NCI-H345 (cell line): ENCODE measurements at regions not wholly inside any gene's neighbourhood (a gene's known extent, or its start where the extent isn't known, plus 50 kb on each side); places are given as distances from the start of the nearest gene placed in this dataset.
"Not testable (repeated sequence)": the region's sequence is repeated elsewhere in the genome, so short reads cannot be mapped to it uniquely, and the experiment has no call there.

Source experiments
- DNase-seq: peaks from one replicate; lab custom pipeline; 2025; lab: John Stamatoyannopoulos, UW

DNA sequence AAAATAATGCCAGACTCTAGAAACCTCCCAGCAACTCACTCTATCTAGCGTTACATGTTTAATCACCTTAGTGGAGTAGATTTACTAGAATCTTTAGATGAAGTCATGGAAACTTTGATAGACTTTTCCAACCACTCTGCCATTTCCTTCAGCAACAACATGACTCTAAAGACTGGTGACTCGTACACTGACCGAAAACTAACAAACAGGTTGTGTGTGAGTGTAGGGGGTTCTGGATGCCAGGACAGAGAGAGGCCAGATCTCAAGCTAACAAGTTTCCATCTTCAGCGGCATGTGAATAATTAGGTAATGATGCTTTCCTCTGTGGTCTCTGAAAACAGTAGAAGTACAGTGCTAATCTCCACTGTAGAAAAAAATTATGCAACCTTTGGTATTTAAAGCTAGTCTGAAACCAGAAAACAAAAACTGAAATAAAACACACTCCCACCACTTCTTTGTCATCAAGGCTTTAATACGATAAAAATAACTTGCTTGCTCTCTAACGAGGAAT, 286.4 kb downstream of the PRDM5 start:
- DNase-seq, result no peak

DNA sequence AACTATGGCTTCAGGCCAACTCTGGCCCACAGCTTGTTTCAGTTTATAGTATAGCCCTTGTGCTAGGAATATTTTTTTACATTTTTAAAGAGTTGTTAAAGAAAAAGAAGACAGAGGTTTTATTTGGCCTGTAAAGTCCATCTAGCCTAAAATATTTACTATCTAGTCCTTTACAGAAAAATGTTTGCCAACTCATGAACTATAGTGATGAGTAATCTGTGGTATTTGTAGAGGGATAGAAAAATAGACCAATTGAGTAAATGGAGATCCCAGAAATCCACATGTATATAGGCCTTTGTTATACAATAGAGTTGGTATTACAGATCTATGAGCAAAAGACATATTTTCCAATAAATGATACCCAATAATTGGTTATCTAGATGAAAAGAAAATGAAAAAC, 288.7 kb downstream of the PRDM5 start:
- no peak for DNase-seq

DNA sequence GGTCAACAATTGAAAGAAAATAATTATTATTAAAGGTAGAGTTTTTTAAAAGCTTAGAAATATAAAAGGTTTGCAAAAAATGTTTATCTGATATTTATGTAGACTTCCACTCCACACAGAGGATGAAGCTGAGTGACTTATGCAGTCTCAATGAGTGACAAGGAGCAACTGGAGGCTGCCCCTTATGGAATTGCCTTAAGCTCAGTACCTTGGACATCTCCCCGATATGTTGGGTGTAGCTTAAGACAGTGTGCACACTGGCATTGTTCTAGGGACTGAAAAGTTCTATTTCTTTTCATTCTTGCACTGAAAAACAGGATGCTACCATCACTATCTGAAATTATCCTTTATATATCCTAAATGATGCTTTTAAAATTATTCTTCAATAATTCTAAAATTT, 292.1 kb downstream of the PRDM5 start:
- no peak for DNase-seq

DNA sequence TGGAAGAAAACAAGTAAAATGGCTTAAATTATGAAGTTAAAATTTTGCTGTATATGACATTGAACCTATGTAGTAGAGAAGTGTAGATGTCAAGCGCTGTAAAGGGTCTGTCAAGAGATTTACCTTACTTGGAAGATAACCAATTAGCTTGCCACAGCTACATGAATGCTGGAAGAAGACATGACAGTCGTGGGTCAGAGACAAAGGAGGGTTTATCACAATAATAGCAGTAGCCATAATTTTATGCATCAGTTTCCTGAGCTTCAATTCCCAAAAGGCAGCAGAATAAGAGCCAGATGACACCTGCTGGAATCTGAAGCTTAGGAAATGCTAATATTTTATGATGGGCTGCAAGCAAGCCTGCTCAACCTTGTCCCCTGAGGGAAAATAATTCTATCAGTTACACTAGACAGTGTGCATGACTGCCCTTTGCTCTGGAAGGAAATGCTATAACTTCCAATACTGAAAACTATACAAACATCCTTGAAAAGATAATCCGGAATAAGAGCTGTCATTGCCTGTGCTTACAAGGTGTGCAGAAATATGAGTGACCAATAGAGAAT, 292.9 kb downstream of the PRDM5 start:
- no peak for DNase-seq

DNA sequence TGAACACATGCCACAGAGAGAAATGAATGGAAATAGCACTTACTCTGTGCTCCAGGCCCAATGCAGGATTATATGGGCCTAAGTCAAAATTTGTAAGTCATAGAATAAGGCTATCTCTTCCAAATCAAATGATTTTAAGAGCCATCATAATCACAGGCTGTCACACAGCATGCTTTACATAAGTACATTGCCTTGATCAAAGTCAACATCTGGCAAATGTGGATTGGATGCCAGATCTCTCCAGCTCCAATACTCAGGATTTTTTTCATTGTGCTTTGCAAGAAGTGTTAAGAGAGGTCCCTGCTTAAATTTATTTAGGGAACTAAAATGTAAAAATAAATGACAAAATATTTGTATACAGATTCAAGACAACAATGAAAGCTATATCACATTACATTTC, 299.9 kb downstream of the PRDM5 start:
- peak; percentile 0 for DNase-seq

DNA sequence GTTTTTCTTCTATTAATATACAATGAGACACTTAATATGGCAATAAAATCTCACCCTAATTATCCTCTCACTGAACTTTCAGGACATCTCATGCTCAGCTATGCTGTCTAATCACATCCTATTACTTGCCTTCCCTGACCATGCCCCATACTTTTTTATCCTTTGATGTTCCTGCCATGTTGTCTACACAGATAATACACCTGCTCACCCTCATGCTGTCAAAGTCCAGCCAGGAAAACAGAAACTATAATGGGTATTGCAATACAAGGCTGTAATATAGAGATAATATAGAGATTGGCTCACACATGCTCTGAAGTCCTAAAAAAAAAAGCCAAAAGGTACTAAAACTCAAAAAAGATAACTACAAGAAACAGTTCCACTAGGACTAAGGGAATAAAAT, 305.4 kb downstream of the PRDM5 start:
- no peak for DNase-seq

DNA sequence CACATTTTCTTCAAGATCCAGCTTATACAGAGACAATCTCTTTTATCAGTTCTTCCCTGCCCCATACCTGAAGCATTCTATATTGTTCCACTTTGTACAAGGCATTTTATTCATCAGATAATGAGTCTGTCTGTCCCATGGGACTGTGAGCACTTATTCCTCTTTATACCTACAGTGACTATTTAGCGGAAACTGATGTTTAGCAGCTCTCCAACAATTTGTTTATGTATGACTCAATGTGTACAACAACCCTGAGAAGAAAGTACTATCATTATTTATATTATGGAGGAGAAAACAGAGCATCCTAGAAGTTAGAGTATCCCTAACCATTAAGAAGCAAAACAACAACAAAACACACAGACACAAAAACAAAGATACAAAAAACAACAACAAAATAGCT, 306.5 kb downstream of the PRDM5 start:
- no peak for DNase-seq

DNA sequence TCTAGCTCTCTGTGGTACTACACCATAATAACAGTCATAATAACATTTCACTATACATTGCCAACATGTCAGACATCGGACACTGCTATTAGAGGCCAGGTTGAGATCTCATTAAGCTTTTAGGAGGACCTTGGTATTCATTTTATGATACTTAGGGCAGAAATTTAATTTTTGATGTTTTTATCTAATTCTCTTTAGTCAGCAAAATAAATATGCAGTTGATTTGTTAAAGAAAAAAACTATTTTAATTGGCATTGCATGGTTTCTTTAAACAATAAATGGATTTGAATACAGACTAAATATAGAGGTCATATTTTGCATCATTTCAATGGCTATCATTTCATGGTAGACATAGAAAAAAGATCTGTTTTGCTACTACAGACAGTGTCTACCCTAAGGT, 308.7 kb downstream of the PRDM5 start:
- DNase-seq, result no peak

DNA sequence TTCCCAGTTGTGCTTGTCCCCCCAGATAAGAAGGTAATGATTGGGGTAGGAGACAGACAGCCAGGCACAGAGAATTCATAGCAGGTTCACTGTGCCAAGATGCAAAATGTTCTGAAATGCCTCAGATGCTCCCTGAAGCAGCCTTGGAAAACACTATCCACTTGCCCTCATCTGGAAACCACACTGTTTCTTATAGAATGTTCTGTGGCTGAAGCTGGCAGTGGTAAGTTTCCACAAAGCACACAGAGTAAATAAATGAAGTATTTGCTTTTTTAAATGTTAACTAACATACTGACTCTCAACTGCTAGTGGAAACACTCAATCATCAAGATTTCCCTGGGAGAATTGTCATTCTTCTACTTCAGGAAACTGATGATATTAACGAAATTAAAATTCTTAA, 311.4 kb downstream of the PRDM5 start:
- DNase-seq, result no peak

DNA sequence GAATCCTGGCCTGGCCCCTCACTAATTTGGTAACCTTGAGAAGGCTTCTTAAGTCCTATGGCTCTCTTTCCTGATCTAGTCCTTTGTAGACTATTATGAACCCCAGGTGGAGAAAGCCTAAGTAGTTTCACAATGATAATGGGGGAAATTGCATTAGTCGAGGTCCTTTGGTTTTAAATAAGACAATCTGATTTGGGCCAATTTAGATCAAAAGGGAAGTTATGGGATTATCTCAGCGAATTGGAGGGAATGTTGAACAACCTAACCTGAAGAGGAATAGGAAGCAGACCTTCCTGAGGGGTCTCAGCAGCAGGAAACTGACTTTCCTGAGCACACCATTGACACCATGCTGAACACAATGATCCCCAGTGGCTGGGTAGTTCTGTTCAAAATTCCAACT, 331.5 kb downstream of the PRDM5 start:
- DNase-seq, result no peak

DNA sequence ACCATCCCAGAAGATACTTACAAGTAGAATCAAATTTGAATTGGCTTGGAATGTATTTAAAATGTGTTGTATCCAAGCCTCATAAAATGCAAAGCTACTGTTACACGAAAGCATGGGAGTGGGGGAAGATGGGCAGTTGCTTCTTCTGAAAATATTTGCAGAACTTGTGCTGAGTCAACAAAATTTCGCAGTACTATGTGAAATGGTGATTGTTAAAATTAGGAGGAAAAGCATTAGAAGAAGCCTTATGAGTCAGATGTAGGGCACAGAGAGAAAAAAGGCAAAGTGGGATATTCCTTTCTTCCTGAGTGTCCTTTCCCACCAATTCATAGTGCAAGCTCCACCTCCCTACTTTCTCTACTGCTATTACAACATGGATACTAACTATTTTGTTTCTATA, 332.7 kb downstream of the PRDM5 start:
- no peak for DNase-seq

DNA sequence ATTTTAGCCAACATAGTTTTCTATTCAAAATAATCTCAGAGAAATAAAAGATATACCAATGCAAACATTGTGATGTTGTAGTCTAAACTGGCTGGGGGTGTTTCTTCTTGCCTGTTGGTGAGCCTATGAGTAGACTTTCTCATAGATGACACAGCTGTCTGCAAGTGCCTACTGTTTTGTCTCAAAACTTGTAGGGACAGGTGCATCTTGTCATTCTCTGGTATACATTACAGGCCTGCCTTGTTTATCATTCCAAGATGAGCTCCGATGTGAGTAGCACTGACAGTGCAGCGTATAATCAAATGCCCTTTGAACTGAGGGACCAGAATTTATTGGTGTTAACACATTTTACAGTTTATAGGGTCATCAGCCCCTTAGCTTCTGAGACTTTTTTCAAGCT, 353.8 kb downstream of the PRDM5 start:
- DNase-seq, result no peak

DNA sequence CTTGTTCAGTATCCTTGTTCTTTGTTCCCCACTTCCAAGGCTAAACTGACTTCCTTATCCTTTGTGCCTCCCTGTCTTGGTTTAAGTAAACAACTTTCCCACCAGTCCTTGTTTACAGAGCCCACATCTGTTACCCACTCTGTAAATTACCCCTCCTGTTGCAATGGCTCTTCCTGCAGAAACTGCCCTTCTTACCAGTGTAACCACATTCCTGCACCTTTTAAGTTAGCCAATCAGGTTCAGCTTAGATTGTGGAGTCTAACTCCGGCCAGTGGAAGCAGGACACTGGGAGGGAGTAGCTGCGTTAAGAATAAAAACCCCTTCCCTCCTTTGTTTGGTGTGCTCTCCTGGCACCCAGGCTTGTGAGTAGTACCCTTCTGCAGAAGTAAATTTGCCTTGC, 360.9 kb downstream of the PRDM5 start:
- no peak for DNase-seq

DNA sequence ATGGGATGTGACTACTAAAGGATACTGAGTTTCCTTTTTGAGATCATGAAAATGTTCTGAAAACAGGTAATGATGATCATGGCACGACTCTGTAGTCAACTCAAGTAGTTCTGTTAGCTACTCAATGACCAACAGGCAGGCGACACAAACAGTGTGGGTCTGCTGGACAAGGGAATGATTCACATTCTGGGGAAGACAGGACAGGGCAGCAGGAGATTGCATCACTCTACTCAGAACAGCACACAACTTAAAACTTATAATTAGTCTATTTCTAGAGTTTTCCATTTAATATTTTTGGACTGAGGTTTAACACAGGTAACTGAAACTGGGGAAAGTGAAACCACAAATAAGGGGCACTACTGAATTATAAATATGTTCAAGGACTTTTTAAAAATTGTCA, 365.2 kb downstream of the PRDM5 start:
- no peak for DNase-seq

DNA sequence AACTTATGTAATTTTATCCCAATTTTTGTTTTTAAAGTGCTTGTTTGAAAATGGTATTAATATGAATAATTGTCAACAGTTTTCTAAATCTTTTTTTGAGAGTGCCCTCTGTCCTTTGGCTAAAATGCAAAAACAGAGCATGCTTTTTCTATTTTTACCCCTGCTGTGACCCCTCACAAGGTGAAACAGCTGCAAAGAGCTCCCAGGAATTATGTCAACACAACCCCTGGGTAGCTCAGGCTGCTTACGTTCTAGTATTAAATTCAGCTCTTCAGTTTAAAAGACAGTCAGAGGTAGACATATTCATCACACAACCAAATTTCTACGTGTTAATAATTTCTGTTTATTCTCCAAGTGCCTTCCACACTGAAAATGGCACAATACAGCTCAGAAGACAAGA, 367.5 kb downstream of the PRDM5 start:
- DNase-seq, result peak; percentile 47

DNA sequence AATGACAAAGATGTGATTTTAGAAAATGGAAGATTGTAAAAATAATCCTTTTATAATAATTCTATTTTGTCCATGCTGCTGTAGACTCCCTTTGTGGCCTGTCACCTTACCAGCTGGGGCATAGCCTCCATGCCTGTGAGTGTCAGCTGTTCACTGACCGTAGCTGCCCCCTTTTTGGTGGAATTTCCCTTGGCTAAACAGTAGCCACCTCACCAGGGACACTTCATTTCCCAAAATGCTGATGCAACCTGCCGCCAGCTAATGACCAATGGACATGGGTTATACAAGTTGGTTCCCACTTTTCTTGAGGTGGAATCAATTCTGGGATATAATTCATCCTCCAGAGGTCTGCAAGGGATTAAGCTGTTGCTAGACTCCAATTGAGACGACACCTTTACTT, 368.4 kb downstream of the PRDM5 start:
- no peak for DNase-seq

DNA sequence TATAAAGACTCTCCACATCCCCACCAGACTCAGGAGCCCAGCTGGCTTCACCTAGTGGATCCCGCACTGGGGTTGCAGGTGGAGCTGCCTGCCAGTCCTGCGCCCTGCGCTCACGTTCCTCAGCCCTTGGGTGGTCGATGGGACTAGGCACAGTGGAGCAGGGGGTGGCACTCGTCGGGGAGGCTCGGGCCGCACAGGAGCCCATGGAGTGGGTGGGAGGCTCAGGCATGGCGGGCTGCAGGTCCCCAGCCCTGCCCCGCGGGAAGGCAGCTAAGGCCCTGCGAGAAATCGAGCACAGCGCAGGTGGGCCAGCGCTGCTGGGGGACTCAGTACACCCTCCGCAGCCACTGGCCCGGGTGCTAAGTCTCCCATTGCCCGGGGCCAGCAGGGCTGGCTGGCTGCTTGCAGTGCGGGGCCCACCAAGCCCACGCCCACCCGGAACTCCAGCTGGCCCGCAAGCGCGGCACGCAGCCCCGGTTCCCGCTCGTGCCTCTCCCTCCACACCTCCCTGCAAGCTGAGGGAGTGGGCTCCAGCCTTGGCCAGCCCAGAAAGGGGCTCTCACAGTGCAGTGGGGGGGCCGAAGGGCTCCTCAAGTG, 371.8 kb downstream of the PRDM5 start:
- not testable (repeated sequence) for DNase-seq

DNA sequence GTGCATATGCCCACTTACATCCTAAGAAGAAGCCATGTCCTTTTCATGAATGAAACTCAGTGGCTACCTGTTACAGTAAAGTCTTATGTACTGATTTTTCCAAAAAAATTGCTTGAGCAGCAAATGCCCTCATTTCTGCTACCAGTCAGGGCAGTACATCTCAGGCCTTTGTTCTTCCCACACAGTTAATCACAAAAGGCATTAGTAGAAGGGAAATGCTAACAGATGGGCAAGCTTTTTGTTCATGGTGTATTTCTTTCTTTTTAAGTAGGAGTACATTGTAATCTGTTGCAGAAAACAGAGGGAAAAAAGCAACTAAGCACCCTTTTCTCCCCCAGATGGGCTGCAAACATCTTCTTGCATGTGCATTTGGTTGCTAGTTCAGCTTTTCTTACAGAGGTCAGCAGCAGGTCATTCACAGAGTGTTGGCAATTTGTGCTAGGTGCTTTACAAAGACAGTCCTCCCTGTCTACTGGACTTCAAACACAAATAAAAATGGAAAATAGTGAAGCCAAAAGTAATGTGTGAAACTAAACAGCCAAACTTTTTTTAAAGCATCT, 373.4 kb downstream of the PRDM5 start:
- DNase-seq, result no peak

DNA sequence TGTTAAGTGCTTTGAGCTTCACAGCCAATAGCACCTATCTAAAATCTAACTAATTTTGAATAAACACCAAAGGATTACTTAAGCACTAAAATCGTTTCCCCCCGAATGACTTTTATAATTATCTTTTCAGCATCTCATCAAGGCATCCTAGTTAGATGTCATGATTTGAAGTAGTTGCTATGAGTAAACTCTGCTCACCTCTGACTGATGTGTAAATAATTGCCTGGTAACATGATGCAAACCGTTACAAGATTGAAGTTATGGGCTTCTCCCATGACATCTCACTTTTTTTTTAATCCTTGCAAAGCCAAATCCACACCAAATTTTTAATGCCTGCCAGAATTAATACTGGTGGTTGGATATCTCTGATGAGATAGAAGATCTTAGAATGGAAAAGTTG, 377.1 kb downstream of the PRDM5 start:
- DNase-seq, result no peak

DNA sequence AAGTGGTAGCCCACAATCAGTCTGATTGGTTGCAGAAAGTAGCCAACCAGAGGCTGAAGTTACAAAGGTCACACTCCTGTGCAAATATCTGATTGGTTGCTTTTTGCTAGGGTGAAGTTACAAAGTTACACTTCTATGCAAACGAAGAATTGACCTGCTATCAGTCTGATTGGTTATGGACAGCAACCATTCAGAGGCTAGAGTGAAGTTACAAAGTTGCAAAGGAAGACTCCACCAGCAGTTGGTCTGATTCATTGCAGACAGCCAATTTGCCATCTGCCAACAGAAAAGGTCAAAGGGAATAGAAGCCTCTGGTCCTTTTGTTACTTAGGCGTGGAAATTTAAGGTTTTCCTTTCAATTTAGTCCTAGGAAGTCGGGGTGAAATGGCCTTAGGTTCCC, 377.7 kb downstream of the PRDM5 start:
- DNase-seq, result no peak

DNA sequence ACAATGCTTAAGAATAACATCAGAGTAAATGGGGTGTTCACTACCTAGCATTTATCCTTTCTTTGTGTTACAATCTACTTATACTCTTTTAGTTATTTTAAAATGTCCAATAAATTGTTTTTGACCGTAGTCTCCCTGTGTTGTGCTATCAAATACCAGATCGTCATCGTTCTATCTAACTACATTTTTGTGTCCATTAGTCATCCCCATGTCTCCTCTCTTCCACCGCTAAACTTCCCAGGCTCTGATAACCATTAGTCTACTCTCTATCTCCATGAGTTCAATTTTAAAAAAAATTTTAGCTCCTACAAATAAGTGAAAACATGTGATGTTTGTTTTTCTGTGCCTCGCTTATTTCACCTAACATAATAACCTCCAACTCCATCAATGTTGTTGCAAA, 381.9 kb downstream of the PRDM5 start:
- DNase-seq, result no peak

DNA sequence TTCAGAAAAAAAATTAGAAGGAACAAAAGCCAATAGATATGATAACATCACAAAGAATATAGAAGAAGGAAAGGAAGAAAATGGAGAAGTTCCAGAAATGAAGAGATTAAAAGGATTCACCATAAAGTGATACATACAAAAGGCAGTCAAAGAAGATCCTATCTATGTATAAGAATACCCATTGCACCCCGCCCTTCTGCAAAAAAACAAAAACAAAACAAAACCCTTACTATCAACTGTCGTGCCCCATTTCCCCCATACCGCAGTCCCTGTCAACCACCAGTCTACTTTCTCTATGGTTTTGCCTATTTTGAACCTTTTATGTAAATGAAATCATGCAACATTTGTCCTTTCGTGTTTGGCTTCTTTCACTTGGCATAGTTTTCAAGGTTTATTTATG, 385.6 kb downstream of the PRDM5 start:
- DNase-seq, result no peak

DNA sequence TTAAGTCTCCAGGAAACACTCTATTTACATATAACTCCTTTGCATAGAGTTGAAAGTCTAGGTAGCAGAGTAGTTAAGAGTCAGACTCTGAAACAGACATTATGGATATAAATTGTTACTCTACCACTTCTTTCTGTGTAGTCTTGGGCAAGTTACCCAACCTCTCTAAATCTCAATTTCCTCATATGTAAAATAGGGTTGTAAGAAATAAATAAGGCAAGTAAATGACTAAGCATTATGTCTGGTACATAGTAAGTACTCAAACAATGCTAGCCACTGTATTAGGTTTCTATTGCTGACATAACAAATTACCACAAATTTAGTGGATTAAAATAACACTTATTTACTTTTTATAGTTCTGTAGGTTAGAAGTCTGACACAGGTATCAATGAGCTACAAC, 394.1 kb downstream of the PRDM5 start:
- no peak for DNase-seq

DNA sequence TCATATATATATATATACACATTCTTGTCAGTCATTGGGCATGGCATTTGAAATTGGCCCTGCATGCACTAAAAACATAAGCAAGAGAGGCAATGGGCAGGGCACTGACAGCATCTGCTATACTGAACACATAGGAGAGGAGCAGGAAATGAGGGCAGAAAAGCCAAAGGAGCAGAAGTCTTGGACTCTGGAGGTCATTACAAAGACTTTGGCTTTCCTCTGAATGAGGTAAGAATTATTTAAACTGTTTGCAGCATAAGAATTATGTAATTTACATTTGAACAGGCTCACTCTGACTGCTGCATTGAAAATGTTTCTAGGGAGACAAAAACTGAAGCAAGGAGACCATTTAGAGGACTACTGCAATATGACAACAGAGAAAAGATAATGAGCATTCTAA, 396.5 kb downstream of the PRDM5 start:
- no peak for DNase-seq
